GM18511 (cell line): ENCODE measurements at regions not wholly inside any gene's neighbourhood (a gene's known extent, or its start where the extent isn't known, plus 50 kb on each side); places are given as distances from the start of the nearest gene placed in this dataset.
"Not testable (repeated sequence)": the region's sequence is repeated elsewhere in the genome, so short reads cannot be mapped to it uniquely, and the experiment has no call there.

Source experiments
- ATAC-seq: cut with Tn5 transposase; IDR thresholded peaks from one replicate; pipeline ENCODE4 v1.9.1; 2021; ENCODE audit warnings: mild to moderate bottlenecking, moderate library complexity; ENCODE audit not compliant: unreplicated experiment

DNA sequence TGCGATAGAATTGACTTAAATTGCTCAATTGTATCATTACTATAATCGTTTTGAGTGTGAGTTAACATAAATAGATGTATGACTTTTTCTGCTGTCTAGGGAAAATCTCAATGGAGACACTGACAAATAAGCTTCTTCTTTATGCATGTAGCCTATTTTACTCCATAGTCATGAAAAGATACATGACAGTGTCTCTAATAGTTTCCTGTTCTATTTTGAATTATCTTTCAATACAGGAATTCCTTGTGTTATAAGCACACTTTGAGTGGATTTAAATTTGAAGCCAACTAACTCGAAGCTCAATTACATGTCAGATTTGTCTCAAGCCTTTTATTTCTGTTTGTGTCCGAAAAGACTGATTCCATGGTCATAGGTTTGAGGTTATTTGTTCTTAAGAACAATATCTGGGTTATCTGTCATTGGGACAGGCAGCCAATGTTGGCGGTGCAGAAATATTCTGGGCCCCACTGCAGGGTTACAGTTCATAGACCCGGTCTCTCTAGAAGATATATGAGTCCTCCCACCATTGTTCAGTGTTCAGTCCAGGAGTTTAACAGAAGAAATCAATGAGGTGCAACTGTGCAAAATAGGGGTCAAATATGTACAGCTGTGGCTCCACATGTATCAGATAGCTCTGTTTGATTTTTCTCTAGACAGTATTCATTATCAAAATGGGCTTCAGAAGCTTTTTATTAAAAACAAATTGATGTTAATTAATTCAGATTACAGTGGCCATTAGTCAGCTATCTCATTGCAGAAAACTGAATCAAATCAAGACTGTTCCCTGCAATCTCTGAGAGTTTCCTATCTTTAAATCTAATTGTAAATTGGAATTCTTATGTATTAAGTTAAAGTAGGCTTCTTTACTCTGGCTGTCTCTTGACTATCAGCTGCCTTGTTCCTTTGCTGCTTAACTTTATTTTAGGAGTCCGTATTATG is 1238.8 kb downstream of the NXPH1 start:
- no peak for ATAC-seq

DNA sequence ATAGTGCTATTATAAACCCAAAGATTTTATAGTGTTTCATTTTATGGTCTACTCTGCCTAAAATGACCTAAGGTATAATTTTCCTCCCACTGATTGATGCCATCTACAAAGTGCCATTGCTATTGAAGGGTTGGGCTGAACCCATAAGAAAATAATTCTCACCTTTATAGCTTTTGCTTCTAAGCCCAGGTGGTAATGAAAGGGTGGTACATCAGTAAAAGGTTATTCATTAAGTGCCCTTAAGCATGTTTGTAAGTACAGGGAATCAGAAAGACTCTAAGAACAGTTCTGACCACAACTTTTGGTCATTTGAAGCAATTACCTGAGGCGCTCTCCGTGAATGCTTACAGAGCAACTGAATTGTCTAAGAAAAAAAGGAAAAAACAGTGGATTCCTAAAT is 1247.3 kb downstream of the NXPH1 start:
- ATAC-seq: no peak

GRCh38 chr7:9681284-9681683 is 1247.9 kb downstream of the NXPH1 start:
- no peak for ATAC-seq

- ATAC-seq: no peak
These were observed 1257.9 kb downstream of the NXPH1 start for GRCh38 chr7:9691286-9691685.

GRCh38 chr7:9698375-9698774 is 1265.0 kb downstream of the NXPH1 start:
- ATAC-seq: no peak

- ATAC-seq: no peak
These were observed 1264.5 kb upstream of the PHF14 start for GRCh38 chr7:9709216-9709615.

DNA sequence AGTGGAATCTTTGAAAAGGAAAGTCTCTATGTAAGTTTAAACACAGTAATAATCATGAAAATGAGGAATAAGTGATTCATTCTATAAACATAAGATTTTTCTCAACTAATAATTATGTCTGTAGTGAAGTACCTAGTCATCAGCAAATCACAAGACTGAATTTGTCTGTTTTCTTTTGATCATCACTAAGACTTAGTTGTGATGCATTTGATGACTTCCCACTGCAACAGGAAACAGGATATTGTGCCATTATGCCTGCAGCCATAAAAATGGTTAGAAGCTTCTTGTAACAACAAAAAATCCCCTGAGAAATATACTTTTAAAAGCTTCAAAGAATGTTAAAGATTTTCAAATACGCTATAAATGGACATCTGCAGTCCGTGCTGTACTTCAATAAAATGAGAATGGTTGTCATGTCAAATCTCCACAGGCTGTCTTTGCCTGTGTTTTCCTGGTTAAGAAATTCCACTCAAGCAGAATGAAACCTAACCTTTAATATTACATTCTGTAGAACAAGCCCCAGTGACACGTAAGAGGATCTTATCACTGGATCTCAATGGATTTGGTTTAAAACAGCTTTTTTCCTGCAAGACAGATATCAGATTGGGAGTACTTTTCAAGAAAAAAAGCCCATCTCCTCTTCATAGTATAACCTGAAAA is 1262.3 kb upstream of the PHF14 start:
- no peak for ATAC-seq

GRCh38 chr7:9718071-9718661 is 1255.5 kb upstream of the PHF14 start:
- ATAC-seq: no peak

DNA sequence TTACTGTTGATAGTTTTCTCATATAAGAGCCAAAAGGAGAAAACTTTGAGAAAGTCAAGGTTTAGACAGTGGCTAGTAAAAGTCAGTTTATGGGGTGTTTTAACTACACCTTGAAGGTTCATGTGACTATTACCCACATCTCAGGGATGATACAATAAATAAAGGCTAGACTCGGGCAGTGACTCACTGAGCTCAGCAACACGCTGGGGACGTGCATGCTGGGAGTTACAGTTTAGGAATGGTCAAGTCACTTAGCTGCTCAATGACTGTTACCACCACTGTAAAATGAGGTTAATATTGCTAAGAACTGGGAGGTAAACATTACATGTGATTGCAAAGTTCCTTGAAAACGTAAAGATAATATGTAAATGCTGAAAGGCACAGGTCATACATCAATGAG is 1254.4 kb upstream of the PHF14 start:
- no peak for ATAC-seq

DNA sequence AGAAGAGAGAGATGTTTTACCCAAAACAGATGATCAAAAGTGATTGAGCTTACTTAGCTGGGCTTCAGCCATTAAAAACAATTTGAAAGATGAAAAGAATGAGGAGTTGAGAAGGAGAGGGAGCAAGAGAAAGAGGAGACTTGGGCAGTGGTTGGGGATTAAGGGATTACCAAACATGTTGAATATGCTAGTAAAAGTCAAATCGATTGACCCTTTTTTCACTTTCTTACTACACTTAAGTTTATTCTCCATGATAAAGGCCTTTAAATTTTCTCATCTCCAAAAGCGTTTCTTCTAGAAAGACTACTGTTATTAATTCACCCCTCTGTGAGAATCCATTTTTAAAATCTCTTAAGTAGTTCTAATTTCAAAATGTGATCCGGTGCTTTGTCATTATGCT is 1254.0 kb upstream of the PHF14 start:
- no peak for ATAC-seq

GRCh38 chr7:9725940-9726663 is 1247.6 kb upstream of the PHF14 start:
- ATAC-seq: not testable (repeated sequence)

DNA sequence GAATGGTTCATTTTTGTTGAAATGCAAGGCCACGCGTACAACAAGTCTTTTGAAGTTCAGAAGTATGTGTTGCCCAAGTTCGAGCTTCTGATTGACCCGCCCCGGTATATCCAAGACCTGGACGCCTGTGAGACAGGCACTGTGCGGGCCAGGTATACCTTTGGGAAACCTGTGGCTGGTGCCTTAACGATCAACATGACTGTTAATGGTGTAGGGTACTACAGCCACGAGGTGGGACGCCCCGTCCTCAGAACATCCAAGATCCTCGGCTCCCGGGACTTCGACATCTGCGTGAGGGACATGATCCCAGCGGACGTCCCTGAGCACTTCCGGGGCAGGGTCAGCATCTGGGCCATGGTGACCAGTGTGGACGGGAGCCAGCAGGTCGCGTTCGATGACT is 1246.9 kb upstream of the PHF14 start:
- not testable (repeated sequence) for ATAC-seq

- ATAC-seq: not testable (repeated sequence)
These were observed 1246.2 kb upstream of the PHF14 start for GRCh38 chr7:9727467-9727869.

DNA sequence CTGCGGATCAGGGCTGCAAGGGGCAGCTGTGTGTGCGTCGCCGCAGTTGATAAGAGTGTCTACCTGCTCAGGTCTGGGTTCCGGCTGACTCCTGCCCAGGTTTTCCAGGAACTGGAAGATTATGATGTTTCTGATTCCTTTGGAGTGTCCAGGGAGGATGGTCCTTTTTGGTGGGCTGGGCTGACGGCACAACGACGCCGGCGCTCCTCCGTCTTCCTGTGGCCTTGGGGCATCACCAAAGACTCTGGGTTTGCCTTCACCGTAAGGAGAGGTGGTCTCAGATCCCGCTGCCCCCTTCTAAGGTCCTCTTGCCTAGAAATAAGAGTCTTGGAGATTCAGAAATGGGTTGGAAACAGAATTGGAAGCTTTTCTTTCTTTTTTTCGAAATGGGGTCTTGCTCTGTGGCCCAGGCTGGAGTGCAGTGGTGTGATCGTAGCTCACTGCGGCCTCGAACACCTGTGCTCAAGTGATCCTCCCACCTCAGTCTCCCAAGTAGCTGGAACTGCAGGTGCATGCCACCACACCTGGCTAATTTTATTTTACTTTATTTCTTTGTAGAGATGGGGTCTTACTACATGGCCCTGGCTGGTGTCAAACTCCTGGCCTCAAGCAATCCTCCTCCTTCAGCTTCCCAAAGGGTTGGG is 1245.5 kb upstream of the PHF14 start:
- not testable (repeated sequence) for ATAC-seq

- no peak for ATAC-seq
These were observed 1221.6 kb upstream of the PHF14 start for GRCh38 chr7:9752033-9752432.

- ATAC-seq: no peak
These were observed 1212.4 kb upstream of the PHF14 start for GRCh38 chr7:9761224-9761623.

DNA sequence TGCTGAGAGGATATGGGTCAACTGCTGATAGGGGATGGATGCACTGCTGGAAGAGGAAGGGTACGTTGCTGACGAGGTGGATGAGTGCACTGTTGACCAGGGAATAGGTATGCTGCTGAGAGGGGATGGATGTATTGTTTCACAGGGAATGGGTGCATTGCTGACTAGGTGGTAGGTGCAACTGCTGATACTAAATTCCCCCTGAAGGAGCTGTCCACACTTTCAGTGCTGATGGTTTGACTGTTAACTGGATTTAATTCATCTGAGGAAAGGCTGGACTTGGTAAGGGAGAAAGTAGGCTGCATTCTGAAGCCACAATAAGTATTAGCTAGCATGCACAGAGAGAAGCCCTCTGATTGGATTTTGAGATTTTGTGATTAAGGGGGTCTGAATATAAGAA is 1196.8 kb upstream of the PHF14 start:
- no peak for ATAC-seq

GRCh38 chr7:9778367-9778766 is 1195.3 kb upstream of the PHF14 start:
- no peak for ATAC-seq

DNA sequence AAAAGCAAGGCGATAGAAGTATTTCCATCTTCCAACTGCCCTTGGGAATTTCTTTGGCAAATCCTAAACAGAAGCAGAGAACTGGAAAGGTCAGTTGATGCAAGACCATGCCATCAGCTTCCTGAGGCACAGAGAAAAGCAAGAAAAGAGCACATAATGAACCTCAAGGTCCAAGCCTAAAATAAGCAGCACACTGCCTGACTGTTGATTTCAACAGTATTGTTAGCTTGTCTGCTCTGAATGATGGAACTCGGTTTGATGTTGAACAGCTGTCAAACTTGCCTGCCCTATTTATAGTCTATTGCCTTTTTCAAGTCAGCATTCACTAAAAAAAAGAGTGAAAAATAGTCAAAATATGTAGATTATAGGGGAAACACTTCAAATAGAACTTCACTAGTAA is 1192.0 kb upstream of the PHF14 start:
- no peak for ATAC-seq

- no peak for ATAC-seq
These were observed 1191.4 kb upstream of the PHF14 start for GRCh38 chr7:9782275-9782674.

DNA sequence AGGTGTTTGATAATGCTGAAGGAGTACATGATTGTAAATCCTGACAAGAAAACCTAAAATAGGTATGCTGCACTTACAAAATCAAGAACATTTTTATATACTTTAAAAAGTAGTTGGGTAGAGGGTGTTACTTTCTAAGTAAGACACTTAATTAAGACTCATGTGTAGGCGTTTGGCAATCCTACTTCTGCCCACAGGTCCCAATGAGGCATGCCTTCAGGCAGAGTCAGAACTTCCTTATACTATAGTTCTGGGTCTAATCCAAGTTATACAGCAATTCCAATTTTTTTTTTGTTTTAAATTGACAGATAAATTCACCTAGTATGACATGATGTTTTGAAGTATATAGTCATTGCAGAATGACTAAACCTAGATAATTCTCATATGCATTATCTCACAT is 1188.5 kb upstream of the PHF14 start:
- ATAC-seq: no peak
